OCI-LY7 (cell line): ENCODE measurements at regions not wholly inside any gene's neighbourhood (a gene's known extent, or its start where the extent isn't known, plus 50 kb on each side); places are given as distances from the start of the nearest gene placed in this dataset.

Experiments used
- BruUV-seq: library from RNA; stranded (reverse); fragments of 400-500 nt; replicated peaks from 2 replicates; lab custom pipeline; 2021; lab: Mats Ljungman, UMichigan
- CTCF ChIA-PET: fragments of 300-600 bp; sonication (Branson Sonifier 250); formaldehyde crosslinking; loops from one replicate; lab custom pipeline; 2022; ENCODE audit warnings: antibody characterized with exemption; ENCODE audit not compliant: unreplicated experiment; lab: Charles Lee
- POLR2A ChIA-PET: fragments of 300-600 bp; sonication (Branson Sonifier 250); formaldehyde crosslinking; loops from one replicate; lab custom pipeline; 2022; ENCODE audit warnings: antibody characterized with exemption; lab: Charles Lee
- DNase-seq: peaks from one replicate; pipeline ENCODE4 v3.0.0-alpha.2; 2015; ENCODE audit warnings: low spot score
- H2AFZ ChIP-seq: fragments of 200-600 bp; sonication (generic), shearing (Covaris generic); 2 replicates; pipeline ENCODE4 v1.6.1; 2014; ENCODE audit warnings: mild to moderate bottlenecking, antibody characterized with exemption, low read length, moderate library complexity
- H3K27ac ChIP-seq: fragments of 200-600 bp; sonication (generic); 2 replicates; pipeline ENCODE4 v1.5.1; 2014; ENCODE audit warnings: mixed run types, low read depth, mild to moderate bottlenecking, moderate library complexity, low read length, inconsistent platforms; ENCODE audit not compliant: poor library complexity, severe bottlenecking
- H3K36me3 ChIP-seq: fragments of 200-600 bp; sonication (generic); 2 replicates; pipeline ENCODE4 v1.6.1; 2014; ENCODE audit warnings: mild to moderate bottlenecking, antibody characterized with exemption, low read length, moderate library complexity, mixed read lengths; ENCODE audit not compliant: insufficient read depth
- H3K4me1 ChIP-seq: fragments of 200-600 bp; sonication (generic); 2 replicates; pipeline ENCODE4 v1.5.1; 2014; ENCODE audit warnings: mild to moderate bottlenecking, low read length; ENCODE audit not compliant: insufficient read depth, poor library complexity, severe bottlenecking
- H3K4me2 ChIP-seq: fragments of 200-600 bp; sonication (generic); 2 replicates; pipeline ENCODE4 v1.6.1; 2014; ENCODE audit warnings: mild to moderate bottlenecking, low read length
- H3K4me3 ChIP-seq: fragments of 200-600 bp; sonication (generic); 2 replicates; pipeline ENCODE4 v1.5.1; 2014; ENCODE audit warnings: mild to moderate bottlenecking, low read depth, low read length; ENCODE audit not compliant: poor library complexity, severe bottlenecking
- H3K79me2 ChIP-seq: fragments of 200-600 bp; sonication (generic); 2 replicates; pipeline ENCODE4 v1.6.1; 2016; ENCODE audit warnings: low read depth, mild to moderate bottlenecking, low read length, moderate library complexity, mixed read lengths; ENCODE audit not compliant: insufficient read depth
- H3K9me2 ChIP-seq: fragments of 200-600 bp; sonication (generic); 2 replicates; pipeline ENCODE4 v1.6.1; 2016; ENCODE audit warnings: mild to moderate bottlenecking, low read length, mixed read lengths; ENCODE audit not compliant: insufficient read depth
- H3K9me3 ChIP-seq: fragments of 200-600 bp; sonication (generic); 2 replicates; pipeline ENCODE4 v1.6.1; 2014; ENCODE audit warnings: mild to moderate bottlenecking, mixed run types, low read length, mixed read lengths
- H4K20me1 ChIP-seq: fragments of 200-600 bp; sonication (generic); 2 replicates; pipeline ENCODE4 v1.6.1; 2014; ENCODE audit warnings: mild to moderate bottlenecking, antibody characterized with exemption, low read length, moderate library complexity, mixed read lengths; ENCODE audit not compliant: insufficient read depth
- CTCF ChIP-seq: fragments of 200-600 bp; sonication (generic); conservative IDR thresholded peaks from 2 replicates; pipeline ENCODE4 v1.5.1; 2014; ENCODE audit warnings: mild to moderate bottlenecking, antibody characterized with exemption, low read length, moderate library complexity, mixed read lengths
- EZH2phosphoT487 ChIP-seq: fragments of 200-600 bp; sonication (generic); IDR thresholded peaks from 2 replicates; pipeline ENCODE4 v1.6.1; 2018; ENCODE audit warnings: low read depth, borderline replicate concordance, mild to moderate bottlenecking, mixed run types, antibody characterized with exemption, low read length, moderate library complexity, mixed read lengths
- intact Hi-C: fragments of 100-400 bp; cut with micrococcal nuclease; formaldehyde crosslinking; loops from one replicate; pipeline ENCODE4 v1.10.0; 2022; ENCODE audit not compliant: unreplicated experiment

GRCh38 chr22:49067504-49067903 lies 760.2 kb downstream of the BRD1 start:
- Histone ChIP-seq H2AFZ (no peak overlapping the region), H4K20me1 (no peaks in the 10 kb centered on the region), H3K4me2 (no peak overlapping the region), H3K9me2 (no peaks in the 10 kb centered on the region), H3K79me2 (no peaks in the 10 kb centered on the region), H3K36me3 (no peaks in the 10 kb centered on the region), H3K27ac (no peak overlapping the region), H3K4me1 (no peaks in the 10 kb centered on the region), H3K4me3 (no peak overlapping the region), H3K9me3 (no peaks in the 10 kb centered on the region)
- POLR2A ChIA-PET: no interaction called here
- intact Hi-C loops: no loop called here
- no TSS peak for BruUV-seq
- CTCF ChIA-PET: no interaction called here
- DNase-seq: no peak
- no peak for TF ChIP-seq EZH2phosphoT487
- TF ChIP-seq CTCF: no peak

- H3K36me3 ChIP-seq: no peaks in the 10 kb centered on the region
- no peaks in the 10 kb centered on the region for H3K79me2 ChIP-seq
- H3K27ac ChIP-seq: no peak overlapping the region
- no peaks in the 10 kb centered on the region for H4K20me1 ChIP-seq
- POLR2A ChIA-PET: interaction anchor here (0.7 kb wide), 1 partner anchor 643 kb away, joined by 5 read pairs; no protein-coding TSS in a partner anchor
- no peaks in the 10 kb centered on the region for H3K4me1 ChIP-seq
- no peaks in the 10 kb centered on the region for H3K9me2 ChIP-seq
- H2AFZ ChIP-seq: no peak overlapping the region
- no peak for DNase-seq
- no peaks in the 10 kb centered on the region for H3K9me3 ChIP-seq
- TF ChIP-seq EZH2phosphoT487 (no peak), CTCF (no peak)
- intact Hi-C loops: no loop called here
- CTCF ChIA-PET: no interaction called here
- H3K4me2 ChIP-seq: no peak overlapping the region
- no TSS peak for BruUV-seq
- H3K4me3 ChIP-seq: no peak overlapping the region
Observed at GRCh38 chr22:49066619-49067018, 761.1 kb downstream of the BRD1 start.

- Histone ChIP-seq H3K27ac (no peak overlapping the region), H3K4me1 (no peaks in the 10 kb centered on the region), H3K4me3 (no peak overlapping the region), H3K9me3 (no peaks in the 10 kb centered on the region), H3K36me3 (no peaks in the 10 kb centered on the region), H3K79me2 (no peaks in the 10 kb centered on the region), H3K9me2 (no peaks in the 10 kb centered on the region), H4K20me1 (no peaks in the 10 kb centered on the region), H3K4me2 (no peak overlapping the region), H2AFZ (no peak overlapping the region)
- ChIA-PET CTCF (no interaction called here), POLR2A (interaction anchor here (0.8 kb wide), 1 partner anchor 11 kb away, joined by 3 read pairs; no protein-coding TSS in a partner anchor)
- no peak for TF ChIP-seq EZH2phosphoT487
- no peak for TF ChIP-seq CTCF
- BruUV-seq: no TSS peak
- intact Hi-C loops: no loop called here
- no peak for DNase-seq
Observed at GRCh38 chr22:49064836-49065235, 762.8 kb downstream of the BRD1 start.
